ENCODE measurements at regions not wholly inside any gene's neighbourhood (a gene's known extent, or its start where the extent isn't known, plus 50 kb on each side); places are given as distances from the start of the nearest gene placed in this dataset.

GRCh38 chr9:21565155-21565554, 83.0 kb upstream of the IFNE start:
- Mint-ChIP-seq H3K9me3 (no peaks in the 10 kb centered on the region), H3K4me1 (peaks cover 3% of the 10 kb centered on the region), H3K27ac (no peak overlapping the region), H3K36me3 (ENCODE audit: low read depth) (no peaks in the 10 kb centered on the region), H3K4me3 (no peak overlapping the region), H3K27me3 (ENCODE audit: low read depth) (peaks cover 75% of the 10 kb centered on the region)
- TF ChIP-seq CTCF (IDR thresholded peaks at IDR 0.05; ENCODE audit: unreplicated experiment in 3 of 3): no peak

DNA sequence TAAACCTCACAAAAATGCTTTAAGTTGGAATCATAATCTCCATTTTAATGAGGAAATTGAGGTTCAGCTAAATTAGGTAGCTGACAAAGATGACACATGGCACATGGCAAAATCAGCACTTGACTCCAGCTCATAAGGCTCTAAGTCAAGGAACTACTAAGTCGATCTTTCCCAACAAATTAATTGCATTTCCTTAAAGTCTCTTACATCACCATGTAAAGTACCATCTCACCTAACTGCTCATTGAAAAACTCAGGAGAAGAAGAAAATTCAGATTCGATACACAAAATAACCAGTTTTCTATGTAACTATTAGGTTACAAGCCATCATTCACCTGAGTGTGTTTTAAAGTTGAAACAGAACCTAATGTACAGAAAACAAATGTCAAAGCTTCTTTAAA, 85.8 kb upstream of the IFNE start:
- no peaks in the 10 kb centered on the region for H3K36me3 Mint-ChIP-seq (ENCODE audit: low read depth)
- no peak for TF ChIP-seq CTCF (IDR thresholded peaks at IDR 0.05; ENCODE audit: unreplicated experiment in 3 of 3)
- H3K27me3 Mint-ChIP-seq (ENCODE audit: low read depth): peaks cover 64% of the 10 kb centered on the region
- no peaks in the 10 kb centered on the region for H3K9me3 Mint-ChIP-seq
- H3K27ac Mint-ChIP-seq: no peak overlapping the region
- H3K4me1 Mint-ChIP-seq: no peaks in the 10 kb centered on the region
- no peak overlapping the region for H3K4me3 Mint-ChIP-seq

- Mint-ChIP-seq H3K4me3 (no peak overlapping the region), H3K27me3 (ENCODE audit: low read depth) (peaks cover 60% of the 10 kb centered on the region), H3K9me3 (no peaks in the 10 kb centered on the region), H3K4me1 (no peaks in the 10 kb centered on the region), H3K36me3 (ENCODE audit: low read depth) (no peaks in the 10 kb centered on the region), H3K27ac (no peak overlapping the region)
- TF ChIP-seq CTCF (IDR thresholded peaks at IDR 0.05; ENCODE audit: unreplicated experiment in 3 of 3): no peak
These were observed 86.4 kb upstream of the IFNE start for GRCh38 chr9:21568484-21568883.

DNA sequence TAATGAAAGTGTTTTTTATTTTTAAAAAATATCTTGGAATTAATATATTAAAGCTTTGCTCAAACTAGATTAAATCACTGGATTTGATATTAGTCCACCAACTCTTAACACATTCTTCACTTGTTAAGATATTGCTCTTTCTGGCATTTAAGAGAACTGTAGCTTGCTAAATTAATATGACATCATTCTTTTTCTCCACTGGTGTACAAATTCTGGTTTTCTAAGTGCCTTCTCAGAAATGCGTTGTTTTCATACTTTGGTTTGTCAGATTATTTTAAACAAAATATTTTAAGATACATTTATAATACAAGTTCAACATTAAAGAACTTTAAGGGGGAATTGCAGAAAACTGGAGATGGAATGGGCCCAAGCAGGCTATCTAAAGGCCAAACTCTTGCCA, 87.6 kb upstream of the IFNE start:
- Mint-ChIP-seq H3K4me3 (no peak overlapping the region), H3K27ac (no peak overlapping the region), H3K9me3 (no peaks in the 10 kb centered on the region), H3K4me1 (no peaks in the 10 kb centered on the region), H3K27me3 (ENCODE audit: low read depth) (peaks cover 48% of the 10 kb centered on the region), H3K36me3 (ENCODE audit: low read depth) (no peaks in the 10 kb centered on the region)
- no peak for TF ChIP-seq CTCF (IDR thresholded peaks at IDR 0.05; ENCODE audit: unreplicated experiment in 3 of 3)

DNA sequence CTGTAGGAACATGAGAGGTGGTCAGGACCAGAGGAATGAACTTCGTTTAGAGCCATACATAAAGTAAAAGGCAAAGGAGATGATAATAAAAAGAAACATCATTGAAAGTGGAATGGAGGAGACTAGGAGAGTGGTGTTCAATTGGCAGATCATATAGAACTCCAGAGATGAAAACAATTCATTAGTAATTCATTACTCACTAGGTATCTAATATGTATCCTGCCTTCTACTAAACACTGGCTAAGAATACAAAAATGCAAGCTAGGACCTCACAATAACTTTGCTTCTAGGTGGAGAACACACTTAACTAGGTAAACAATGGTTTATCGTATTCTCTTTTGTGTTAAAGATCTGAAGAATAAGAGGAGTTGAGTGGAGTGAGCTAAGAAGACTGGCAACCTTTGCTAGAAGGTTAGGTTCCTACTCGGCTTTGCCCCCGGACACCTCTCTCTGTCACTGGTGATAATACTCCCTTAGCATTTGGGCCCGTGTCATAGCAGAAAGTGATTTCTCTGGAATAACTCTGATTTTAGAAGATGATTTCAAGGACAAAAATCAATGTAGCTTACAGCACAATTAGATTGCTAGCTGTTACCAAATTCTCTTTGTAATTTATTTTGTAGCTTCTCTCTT, 88.6 kb upstream of the IFNE start:
- H3K27ac Mint-ChIP-seq: no peak overlapping the region
- H3K9me3 Mint-ChIP-seq: no peaks in the 10 kb centered on the region
- peaks cover 37% of the 10 kb centered on the region for H3K27me3 Mint-ChIP-seq (ENCODE audit: low read depth)
- H3K36me3 Mint-ChIP-seq (ENCODE audit: low read depth): no peaks in the 10 kb centered on the region
- no peak overlapping the region for H3K4me3 Mint-ChIP-seq
- no peak for TF ChIP-seq CTCF (IDR thresholded peaks at IDR 0.05; ENCODE audit: unreplicated experiment in 3 of 3)
- no peaks in the 10 kb centered on the region for H3K4me1 Mint-ChIP-seq

DNA sequence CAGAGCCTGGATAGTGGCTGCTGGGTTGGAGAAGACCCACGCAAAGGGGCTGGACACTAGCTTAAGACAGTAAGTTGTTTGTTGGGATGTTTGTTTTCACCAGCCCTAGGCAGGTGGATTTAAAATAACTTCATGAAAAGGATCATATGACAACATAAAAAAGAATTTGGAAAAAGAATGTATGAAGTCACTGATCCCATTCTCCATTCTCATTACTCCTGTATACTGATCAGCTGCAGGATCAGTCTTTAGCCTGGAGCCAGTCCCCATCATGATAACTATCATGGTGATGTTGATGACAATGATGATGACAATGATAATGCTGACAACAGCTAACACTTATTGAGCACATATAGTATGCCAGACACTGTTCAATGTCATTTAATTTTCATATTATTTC, 92.1 kb upstream of the IFNE start:
- Mint-ChIP-seq H3K27ac (no peak overlapping the region), H3K9me3 (no peaks in the 10 kb centered on the region), H3K27me3 (ENCODE audit: low read depth) (peaks cover 17% of the 10 kb centered on the region), H3K36me3 (ENCODE audit: low read depth) (no peaks in the 10 kb centered on the region), H3K4me1 (peaks cover 7% of the 10 kb centered on the region), H3K4me3 (no peak overlapping the region)
- TF ChIP-seq CTCF (IDR thresholded peaks at IDR 0.05; ENCODE audit: unreplicated experiment in 3 of 3): no peak
